SK-N-SH treated with all-trans-retinoic acid at 6 μM for 48 hours (cell line): ENCODE measurements at regions not wholly inside any gene's neighbourhood (a gene's known extent, or its start where the extent isn't known, plus 50 kb on each side); places are given as distances from the start of the nearest gene placed in this dataset.
"Not testable (repeated sequence)": the region's sequence is repeated elsewhere in the genome, so short reads cannot be mapped to it uniquely, and the experiment has no call there.

ENCODE experiments used
- ATAC-seq: fragments of 200-7000 bp; cut with Tn5 transposase; 3 replicates; pipeline ENCODE4 v1.9.1; 2020; ENCODE audit warnings: mild to moderate bottlenecking, moderate library complexity
- ARNTL ChIP-seq: fragments of 450-650 bp; formaldehyde crosslinking; IDR thresholded peaks from 2 replicates; pipeline ENCODE4 v1.5.0; 2020; ENCODE audit warnings: low read depth, mild to moderate bottlenecking, moderate library complexity, borderline replicate concordance
- BACH2 ChIP-seq: fragments of 250-450 bp; sonication (Bioruptor Pico); IDR thresholded peaks from 2 replicates; pipeline ENCODE4 v1.9.0; 2021; ENCODE audit warnings: mild to moderate bottlenecking, borderline replicate concordance
- CREB5 ChIP-seq: fragments of 250-450 bp; sonication (Bioruptor Pico); IDR thresholded peaks from 2 replicates; pipeline ENCODE4 v1.5.1; 2020; ENCODE audit warnings: low read depth, mild to moderate bottlenecking, moderate library complexity
- CSDC2 ChIP-seq: fragments of 250-450 bp; sonication (Bioruptor Pico); IDR thresholded peaks from 2 replicates; pipeline ENCODE4 v1.5.0; 2020; ENCODE audit warnings: mild to moderate bottlenecking, moderate library complexity
- ESRRG ChIP-seq: fragments of 250-450 bp; sonication (Bioruptor Pico); IDR thresholded peaks from 2 replicates; pipeline ENCODE4 v1.6.1; 2021; ENCODE audit warnings: mild to moderate bottlenecking
- GLIS3 ChIP-seq: fragments of 250-450 bp; sonication (Bioruptor Pico); IDR thresholded peaks from 2 replicates; pipeline ENCODE4 v1.5.0; 2020; ENCODE audit warnings: mild to moderate bottlenecking, moderate library complexity
- ISL1 ChIP-seq: fragments of 250-450 bp; sonication (Bioruptor Pico); IDR thresholded peaks from 2 replicates; pipeline ENCODE4 v2.1.2; 2022; ENCODE audit warnings: mild to moderate bottlenecking, moderate library complexity
- OSR1 ChIP-seq: fragments of 250-450 bp; sonication (Bioruptor Pico); IDR thresholded peaks from 2 replicates; pipeline ENCODE4 v1.8.0; 2022; ENCODE audit warnings: moderate library complexity, mild to moderate bottlenecking, inconsistent platforms
- PPARA ChIP-seq: fragments of 250-450 bp; sonication (Bioruptor Pico); IDR thresholded peaks from 2 replicates; pipeline ENCODE4 v1.5.0; 2020; ENCODE audit warnings: mild to moderate bottlenecking, borderline replicate concordance
- RARB ChIP-seq: fragments of 250-450 bp; sonication (Bioruptor Pico); IDR thresholded peaks from 2 replicates; pipeline ENCODE4 v1.8.0; 2021; ENCODE audit warnings: mild to moderate bottlenecking, moderate library complexity
- SNAI2 ChIP-seq: fragments of 250-450 bp; sonication (Bioruptor Pico); IDR thresholded peaks from 2 replicates; pipeline ENCODE4 v1.5.0; 2020; ENCODE audit warnings: mild to moderate bottlenecking, moderate library complexity
- TCF4 ChIP-seq: fragments of 250-450 bp; sonication (Bioruptor Pico); IDR thresholded peaks from 2 replicates; pipeline ENCODE4 v1.8.0; 2021; ENCODE audit warnings: mild to moderate bottlenecking, moderate library complexity, borderline replicate concordance
- TOX ChIP-seq: fragments of 250-450 bp; sonication (Bioruptor Pico); IDR thresholded peaks from 2 replicates; pipeline ENCODE4 v1.8.0; 2021; ENCODE audit warnings: mild to moderate bottlenecking, moderate library complexity, borderline replicate concordance
- TSHZ2 ChIP-seq: fragments of 250-450 bp; sonication (Bioruptor Pico); IDR thresholded peaks from 2 replicates; pipeline ENCODE4 v1.5.0; 2020; ENCODE audit warnings: mild to moderate bottlenecking, moderate library complexity
- ZC3H10 ChIP-seq: fragments of 250-450 bp; sonication (Bioruptor Pico); IDR thresholded peaks from 2 replicates; pipeline ENCODE4 v1.5.1; 2021; ENCODE audit warnings: mild to moderate bottlenecking, moderate library complexity
- ZFP3 ChIP-seq: fragments of 250-450 bp; sonication (Bioruptor Pico); IDR thresholded peaks from 2 replicates; pipeline ENCODE4 v1.5.0; 2020; ENCODE audit warnings: mild to moderate bottlenecking, moderate library complexity
- ZNF70 ChIP-seq: fragments of 450-650 bp; formaldehyde crosslinking; IDR thresholded peaks from 2 replicates; pipeline ENCODE4 v1.5.0; 2020; ENCODE audit warnings: mild to moderate bottlenecking, moderate library complexity
- ZNF8 ChIP-seq: fragments of 450-650 bp; formaldehyde crosslinking; IDR thresholded peaks from 2 replicates; pipeline ENCODE4 v1.5.0; 2020; ENCODE audit warnings: mild to moderate bottlenecking, moderate library complexity

- TF ChIP-seq CREB5 (CRISPR knock-in tag) (no peak), TOX (CRISPR knock-in tag) (no peak), ARNTL (CRISPR knock-in tag) (no peak), GLIS3 (CRISPR knock-in tag) (no peak), CSDC2 (CRISPR knock-in tag) (no peak), TCF4 (CRISPR knock-in tag) (no peak), RARB (CRISPR knock-in tag) (no peak), ISL1 (CRISPR knock-in tag) (no peak), ZC3H10 (CRISPR knock-in tag) (no peak), ZNF70 (CRISPR knock-in tag) (no peak), BACH2 (CRISPR knock-in tag) (no peak), SNAI2 (CRISPR knock-in tag) (no peak), TSHZ2 (no peak)
- no peak for ATAC-seq
Observed at GRCh38 chr14:85186082-85186481, 343.9 kb upstream of the FLRT2 start.

GRCh38 chr14:85187521-85187920, 342.4 kb upstream of the FLRT2 start:
- ATAC-seq = peak; percentile 47

GRCh38 chr14:85188836-85189235, 341.1 kb upstream of the FLRT2 start:
- TF ChIP-seq ZNF8 (no peak), ZC3H10 (CRISPR knock-in tag) (no peak)
- TF ChIP-seq, all 23 proteins: peak for 0
- ATAC-seq = no peak

More at GRCh38 chr14:85187521-85187920, 342.4 kb upstream of the FLRT2 start:
- TF ChIP-seq TOX (CRISPR knock-in tag) (no peak), ZFP3 (CRISPR knock-in tag) (no peak), GLIS3 (CRISPR knock-in tag) (no peak), TCF4 (CRISPR knock-in tag) (no peak), CSDC2 (CRISPR knock-in tag) (no peak), ZNF8 (no peak), RARB (CRISPR knock-in tag) (no peak), ISL1 (CRISPR knock-in tag) (no peak)

GRCh38 chr14:85189253-85189652, 340.7 kb upstream of the FLRT2 start:
- not testable (repeated sequence) for ATAC-seq

- no peak for ATAC-seq
- TF ChIP-seq ESRRG (no peak), CSDC2 (CRISPR knock-in tag) (no peak), BACH2 (CRISPR knock-in tag) (no peak), PPARA (CRISPR knock-in tag) (no peak), ZFP3 (CRISPR knock-in tag) (no peak), TCF4 (CRISPR knock-in tag) (no peak), TOX (CRISPR knock-in tag) (no peak), ZC3H10 (CRISPR knock-in tag) (no peak), TSHZ2 (no peak), ISL1 (CRISPR knock-in tag) (no peak)
Observed at GRCh38 chr14:85190251-85190650, 339.7 kb upstream of the FLRT2 start.

- ATAC-seq = no peak
- TF ChIP-seq ZFP3 (CRISPR knock-in tag) (no peak), BACH2 (CRISPR knock-in tag) (no peak), CREB5 (CRISPR knock-in tag) (no peak), GLIS3 (CRISPR knock-in tag) (no peak), ESRRG (no peak), OSR1 (CRISPR knock-in tag) (no peak), RARB (CRISPR knock-in tag) (no peak), TSHZ2 (no peak)
Observed at GRCh38 chr14:85191986-85192385, 338.0 kb upstream of the FLRT2 start.
